ENCODE measurements at regions not wholly inside any gene's neighbourhood (a gene's known extent, or its start where the extent isn't known, plus 50 kb on each side); places are given as distances from the start of the nearest gene placed in this dataset.

DNA sequence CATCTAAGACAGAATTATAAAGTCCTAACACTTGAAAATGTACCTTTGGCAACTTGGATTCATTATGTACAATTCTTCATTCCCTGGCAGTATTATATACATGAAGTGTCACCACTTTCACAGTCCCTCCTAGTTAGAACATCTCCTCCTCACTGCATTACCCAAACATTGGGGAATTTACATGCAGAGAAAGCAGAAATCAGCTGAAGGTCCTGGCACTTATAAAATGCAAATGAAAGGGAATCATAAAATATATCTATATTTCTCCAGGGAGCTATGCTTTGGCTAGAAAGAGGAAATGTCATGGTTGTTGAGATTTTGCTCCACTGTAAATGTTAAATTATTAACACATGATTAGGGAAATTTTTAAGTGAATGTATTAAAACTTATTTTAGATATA, 835.6 kb upstream of the SLIT2 start:
- no peak overlapping the region for H3K4me3 ChIP-seq (ENCODE audit: low read depth in 2 of 2, low read length in 2 of 2)
- ChIA-PET CTCF (no interaction called here), POLR2A (no interaction called here)
- H3K27ac ChIP-seq (ENCODE audit: low read length) = no peak overlapping the region
- TF ChIP-seq REST (IDR thresholded peaks at IDR 0.05; ENCODE audit: insufficient read depth in 1 of 2, low read depth in 2 of 2, low read length in 1 of 2) (no peak), TCF7L2 (IDR thresholded peaks at IDR 0.05; ENCODE audit: low read depth, low read length) (no peak), POLR2AphosphoS5 (IDR thresholded peaks at IDR 0.05; ENCODE audit: low read depth, low read length) (no peak), CTCF (IDR thresholded peaks at IDR 0.05) (no peak), SIN3A (IDR thresholded peaks at IDR 0.05; ENCODE audit: borderline replicate concordance, insufficient read depth, low read depth, low read length) (no peak)
- no peaks in the 10 kb centered on the region for H3K9me3 ChIP-seq (ENCODE audit: control insufficient read depth, insufficient read depth, low read depth, low read length)
- no TSS peak for BruUV-seq (replicated peaks)
- no peaks in the 10 kb centered on the region for H3K27me3 ChIP-seq (ENCODE audit: control insufficient read depth, insufficient read depth, low read length)
- DNase-seq (ENCODE audit: low read depth, low spot score) (no peak), ATAC-seq (no peak)
- no peaks in the 10 kb centered on the region for H3K4me1 ChIP-seq (ENCODE audit: control insufficient read depth, insufficient read depth, low read length)
- intact Hi-C loops (cut with micrococcal nuclease; ENCODE audit: unreplicated experiment) = no loop called here
- in situ Hi-C loops (cut with HindIII; ENCODE audit: low pct_unique_long_range_greater_than_20kb, low sequenced_read_pairs) = no loop called here
- H3K36me3 ChIP-seq (ENCODE audit: control insufficient read depth, insufficient read depth, low read length) = no peaks in the 10 kb centered on the region

DNA sequence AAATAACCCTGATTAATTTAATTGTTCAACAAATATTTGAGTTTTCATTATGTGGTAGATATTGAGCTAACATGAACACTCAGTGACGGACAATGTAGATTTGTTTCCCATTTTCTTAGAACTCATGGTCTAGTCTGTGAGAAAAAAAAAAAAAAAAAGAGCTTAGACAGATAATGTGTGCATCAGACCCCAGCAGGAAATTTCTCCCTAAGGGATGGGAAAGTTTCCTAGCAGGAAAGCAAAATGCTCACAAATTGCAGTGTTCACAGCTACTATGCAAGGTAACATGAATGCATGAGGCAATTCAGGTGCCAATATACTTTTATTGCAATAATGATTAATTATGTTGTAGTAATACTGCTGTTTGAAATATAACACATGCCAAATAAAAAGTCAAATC, 843.2 kb upstream of the SLIT2 start:
- no peaks in the 10 kb centered on the region for H3K9me3 ChIP-seq (ENCODE audit: control insufficient read depth, insufficient read depth, low read depth, low read length)
- H3K4me1 ChIP-seq (ENCODE audit: control insufficient read depth, insufficient read depth, low read length) = no peaks in the 10 kb centered on the region
- BruUV-seq (replicated peaks) = no TSS peak
- no peaks in the 10 kb centered on the region for H3K36me3 ChIP-seq (ENCODE audit: control insufficient read depth, insufficient read depth, low read length)
- H3K4me3 ChIP-seq (ENCODE audit: low read depth in 2 of 2, low read length in 2 of 2) = no peak overlapping the region
- in situ Hi-C loops (cut with HindIII; ENCODE audit: low pct_unique_long_range_greater_than_20kb, low sequenced_read_pairs) = no loop called here
- ATAC-seq = no peak
- intact Hi-C loops (cut with micrococcal nuclease; ENCODE audit: unreplicated experiment) = no loop called here
- no peak for DNase-seq (ENCODE audit: low read depth, low spot score)
- POLR2A ChIA-PET = interaction anchor here (0.6 kb wide), 1 partner anchor 26 kb away, joined by 4 read pairs; no protein-coding TSS in a partner anchor
- CTCF ChIA-PET = no interaction called here
- no peak for TF ChIP-seq TCF7L2 (IDR thresholded peaks at IDR 0.05; ENCODE audit: low read depth, low read length)
- no peak for TF ChIP-seq SIN3A (IDR thresholded peaks at IDR 0.05; ENCODE audit: borderline replicate concordance, insufficient read depth, low read depth, low read length)
- no peak for TF ChIP-seq REST (IDR thresholded peaks at IDR 0.05; ENCODE audit: insufficient read depth in 1 of 2, low read depth in 2 of 2, low read length in 1 of 2)
- TF ChIP-seq POLR2AphosphoS5 (IDR thresholded peaks at IDR 0.05; ENCODE audit: low read depth, low read length) = no peak
- no peak for TF ChIP-seq CTCF (IDR thresholded peaks at IDR 0.05)
- H3K27ac ChIP-seq (ENCODE audit: low read length) = no peak overlapping the region
- no peaks in the 10 kb centered on the region for H3K27me3 ChIP-seq (ENCODE audit: control insufficient read depth, insufficient read depth, low read length)

Measured in Panc1 (cell line).